ENCODE measurements at regions not wholly inside any gene's neighbourhood (a gene's known extent, or its start where the extent isn't known, plus 50 kb on each side); places are given as distances from the start of the nearest gene placed in this dataset.
"Not testable (repeated sequence)": the region's sequence is repeated elsewhere in the genome, so short reads cannot be mapped to it uniquely, and the experiment has no call there.

GRCh38 chr3:28950614-28951013 lies 330.3 kb upstream of the RBMS3 start:
- no peak for DNase-seq (ENCODE audit: low spot score)

GRCh38 chr3:28951772-28952556 lies 328.9 kb upstream of the RBMS3 start:
- no peak for DNase-seq (ENCODE audit: low spot score)

GRCh38 chr3:28958656-28959055 lies 322.2 kb upstream of the RBMS3 start:
- DNase-seq (ENCODE audit: low spot score): no peak

GRCh38 chr3:28971156-28971555 lies 309.7 kb upstream of the RBMS3 start:
- no peak for DNase-seq (ENCODE audit: low spot score)

- DNase-seq (ENCODE audit: low spot score): no peak
Measured at GRCh38 chr3:28972921-28973320, 307.9 kb upstream of the RBMS3 start.

GRCh38 chr3:28973609-28974008 lies 307.3 kb upstream of the RBMS3 start:
- peak; percentile 13 for DNase-seq (ENCODE audit: low spot score)

GRCh38 chr3:28978092-28978491 lies 302.8 kb upstream of the RBMS3 start:
- no peak for DNase-seq (ENCODE audit: low spot score)

GRCh38 chr3:28980131-28980530 lies 300.7 kb upstream of the RBMS3 start:
- DNase-seq (ENCODE audit: low spot score): no peak

GRCh38 chr3:28980631-28981030 lies 300.2 kb upstream of the RBMS3 start:
- DNase-seq (ENCODE audit: low spot score): no peak

GRCh38 chr3:28982906-28983305 lies 298.0 kb upstream of the RBMS3 start:
- no peak for DNase-seq (ENCODE audit: low spot score)

- DNase-seq (ENCODE audit: low spot score): no peak
Measured at GRCh38 chr3:28986922-28987321, 293.9 kb upstream of the RBMS3 start.

- no peak for DNase-seq (ENCODE audit: low spot score)
Measured at GRCh38 chr3:28989646-28990089, 291.2 kb upstream of the RBMS3 start.

GRCh38 chr3:28994161-28994905 lies 286.5 kb upstream of the RBMS3 start:
- no peak for DNase-seq (ENCODE audit: low spot score)

- DNase-seq (ENCODE audit: low spot score): no peak
Measured at GRCh38 chr3:29004885-29005599, 275.8 kb upstream of the RBMS3 start.

GRCh38 chr3:29005862-29006261 lies 275.0 kb upstream of the RBMS3 start:
- DNase-seq (ENCODE audit: low spot score): no peak

- no peak for DNase-seq (ENCODE audit: low spot score)
Measured at GRCh38 chr3:29011441-29011840, 269.4 kb upstream of the RBMS3 start.

- DNase-seq (ENCODE audit: low spot score): no peak
Measured at GRCh38 chr3:29011966-29012365, 268.9 kb upstream of the RBMS3 start.

- no peak for DNase-seq (ENCODE audit: low spot score)
Measured at GRCh38 chr3:29022976-29023375, 257.9 kb upstream of the RBMS3 start.

GRCh38 chr3:29026286-29026685 lies 254.6 kb upstream of the RBMS3 start:
- no peak for DNase-seq (ENCODE audit: low spot score)

- DNase-seq (ENCODE audit: low spot score): no peak
Measured at GRCh38 chr3:29026959-29027358, 253.9 kb upstream of the RBMS3 start.

GRCh38 chr3:29031175-29031574 lies 249.7 kb upstream of the RBMS3 start:
- not testable (repeated sequence) for DNase-seq (ENCODE audit: low spot score)

- no peak for DNase-seq (ENCODE audit: low spot score)
Measured at GRCh38 chr3:29033511-29033910, 247.4 kb upstream of the RBMS3 start.

GRCh38 chr3:29050155-29050554 lies 230.7 kb upstream of the RBMS3 start:
- no peak for DNase-seq (ENCODE audit: low spot score)
